IMR-90 (cell line): ENCODE measurements at regions not wholly inside any gene's neighbourhood (a gene's known extent, or its start where the extent isn't known, plus 50 kb on each side); places are given as distances from the start of the nearest gene placed in this dataset.

Source experiments
- ATAC-seq: fragments of 200-7000 bp; cut with Tn5 transposase; 2 replicates; pipeline ENCODE4 v1.9.1; 2020; ENCODE audit warnings: low read depth, mild to moderate bottlenecking, moderate library complexity
- BruUV-seq: library from RNA; stranded (reverse); fragments of 400-500 nt; replicated peaks from 2 replicates; lab custom pipeline; 2021; lab: Mats Ljungman, UMichigan
- CTCF ChIA-PET: fragments of 300-600 bp; formaldehyde crosslinking; extraction: SDS; loops from one replicate; lab custom pipeline; 2021; ENCODE audit warnings: antibody characterized with exemption; lab: Yijun Ruan, JAX
- POLR2A ChIA-PET: fragments of 300-600 bp; sonication (Branson Sonifier 250); formaldehyde crosslinking; loops from one replicate; lab custom pipeline; 2022; ENCODE audit warnings: antibody characterized with exemption; ENCODE audit not compliant: unreplicated experiment; lab: Charles Lee
- DNase-seq: peaks from one replicate; pipeline ENCODE4 v3.0.0; 2013
- H2AFZ ChIP-seq: replicated peaks from 2 replicates; pipeline ENCODE3; 2013; ENCODE audit warnings: low read length, mild to moderate bottlenecking; ENCODE audit not compliant: poor library complexity
- H2AK5ac ChIP-seq: 2 replicates; pipeline ENCODE4 v1.6.1; 2013; ENCODE audit warnings: low read depth, low read length, inconsistent platforms
- H2AK9ac ChIP-seq: replicated peaks from 2 replicates; pipeline ENCODE3; 2013; ENCODE audit warnings: mild to moderate bottlenecking, low read depth, low read length, moderate library complexity; ENCODE audit not compliant: poor library complexity
- H2BK120ac ChIP-seq: 2 replicates; pipeline ENCODE4 v1.6.1; 2013; ENCODE audit warnings: low read depth, low read length, inconsistent platforms
- H2BK15ac ChIP-seq: 3 replicates; pipeline ENCODE4 v1.6.1; 2013; ENCODE audit warnings: low read depth, low read length, inconsistent platforms
- H2BK20ac ChIP-seq: 2 replicates; pipeline ENCODE4 v1.6.1; 2013; ENCODE audit warnings: low read depth, mild to moderate bottlenecking, inconsistent platforms, low read length, moderate library complexity
- H2BK5ac ChIP-seq: 2 replicates; pipeline ENCODE4 v1.6.1; 2013; ENCODE audit warnings: mild to moderate bottlenecking, low read depth, low read length, inconsistent platforms; ENCODE audit not compliant: poor library complexity, severe bottlenecking
- H3K14ac ChIP-seq: replicated peaks from 2 replicates; pipeline ENCODE4 v1.6.1; 2013; ENCODE audit warnings: low read depth, low read length, inconsistent platforms
- H3K18ac ChIP-seq: 2 replicates; pipeline ENCODE4 v1.6.1; 2013; ENCODE audit warnings: low read depth, low read length, control low read depth
- H3K23ac ChIP-seq: 2 replicates; pipeline ENCODE4 v1.6.1; 2013; ENCODE audit warnings: low read depth, low read length, inconsistent platforms
- H3K27ac ChIP-seq: 2 replicates; pipeline ENCODE4 v1.5.1; 2013; ENCODE audit warnings: mild to moderate bottlenecking, control low read depth, low read length; ENCODE audit not compliant: insufficient read depth
- H3K27me3 ChIP-seq: 2 replicates; pipeline ENCODE4 v1.6.1; 2013; ENCODE audit warnings: low read length; ENCODE audit not compliant: control insufficient read depth, insufficient read depth
- H3K36me3 ChIP-seq: 2 replicates; pipeline ENCODE4 v1.6.1; 2013; ENCODE audit warnings: low read length, mixed read lengths; ENCODE audit not compliant: control insufficient read depth, insufficient read depth
- H3K4ac ChIP-seq: 2 replicates; pipeline ENCODE4 v1.6.1; 2013; ENCODE audit warnings: low read depth, low read length, inconsistent platforms
- H3K4me1 ChIP-seq: 2 replicates; pipeline ENCODE4 v1.6.1; 2013; ENCODE audit warnings: low read length, mixed read lengths; ENCODE audit not compliant: control insufficient read depth, insufficient read depth
- H3K4me2 ChIP-seq: 2 replicates; pipeline ENCODE4 v1.6.1; 2013; ENCODE audit warnings: low read depth, mild to moderate bottlenecking, control low read depth, low read length, moderate library complexity
- H3K4me3 ChIP-seq: 2 replicates; pipeline ENCODE4 v1.5.1; 2013; ENCODE audit warnings: low read depth, mild to moderate bottlenecking, control low read depth, low read length, moderate library complexity; ENCODE audit not compliant: insufficient read depth
- H3K56ac ChIP-seq: 2 replicates; pipeline ENCODE4 v1.6.1; 2013; ENCODE audit warnings: low read length, inconsistent platforms; ENCODE audit not compliant: insufficient read depth; ENCODE audit errors: extremely low read depth
- H3K79me1 ChIP-seq, 2 experiments: 2 replicates each; pipeline ENCODE4 v1.6.1; 2013; ENCODE audit warnings: low read length in 2 of 2, inconsistent platforms in 1 of 2, low read depth in 1 of 2
- H3K9ac ChIP-seq: 2 replicates; pipeline ENCODE4 v1.6.1; 2013; ENCODE audit warnings: low read depth, low read length, control low read depth
- H3K9me1 ChIP-seq: 2 replicates; pipeline ENCODE4 v1.6.1; 2013; ENCODE audit warnings: low read length, inconsistent platforms; ENCODE audit not compliant: insufficient read depth
- H3K9me3 ChIP-seq: 2 replicates; pipeline ENCODE4 v1.6.1; 2013; ENCODE audit warnings: low read length; ENCODE audit not compliant: control insufficient read depth, insufficient read depth
- H4K20me1 ChIP-seq: 2 replicates; pipeline ENCODE4 v1.6.1; 2013; ENCODE audit warnings: low read length, inconsistent platforms; ENCODE audit not compliant: insufficient read depth
- H4K5ac ChIP-seq: 2 replicates; pipeline ENCODE4 v1.6.1; 2013; ENCODE audit warnings: mild to moderate bottlenecking, low read depth, low read length, control low read depth
- H4K8ac ChIP-seq, 2 experiments: 2 replicates each; pipeline ENCODE4 v1.6.1; 2013; ENCODE audit warnings: low read depth in 2 of 2, low read length in 2 of 2, control low read depth in 1 of 2, inconsistent platforms in 1 of 2
- H4K91ac ChIP-seq: 2 replicates; pipeline ENCODE4 v1.6.1; 2013; ENCODE audit warnings: low read depth, low read length, inconsistent platforms; ENCODE audit not compliant: insufficient read depth
- BHLHE40 ChIP-seq: fragments of 150-350 bp; IDR thresholded peaks from 2 replicates; pipeline ENCODE4 v1.6.1; 2016; ENCODE audit warnings: mild to moderate bottlenecking, low read depth, low read length
- WGBS, 2 experiments: methylation state at CpG; one replicate each; pipeline versions ENCODE4 v1.1.5 to v1.1.7; 2013; ENCODE audit warnings: missing lambda C conversion rate in 2 of 2; ENCODE audit not compliant: insufficient read length in 1 of 2; ENCODE audit errors: extremely low coverage in 2 of 2; 5-methylcytosine and 5-hydroxymethylcytosine counted together
- dilution Hi-C: fragments of 300-500 bp; cut with HindIII; formaldehyde crosslinking; loops from one replicate; pipeline ENCODE4 v1.14.3; 2018; ENCODE audit warnings: low sequenced_read_pairs; ENCODE audit not compliant: unreplicated experiment
- in situ Hi-C: fragments of 300-500 bp; cut with MboI; formaldehyde crosslinking; loops from 3 replicates; pipeline ENCODE4 v1.14.3; 2019; ENCODE audit warnings: low sequenced_read_pairs, inconsistent platforms, mixed read lengths
- intact Hi-C: fragments of 100-400 bp; cut with micrococcal nuclease; formaldehyde crosslinking; loops from 2 replicates; pipeline ENCODE4 v1.10.0; 2022
- TF ChIP-seq, protein P1 (sequence below): conservative IDR thresholded peaks from 2 replicates; pipeline ENCODE4 v1.5.1; 2012; ENCODE audit warnings: mild to moderate bottlenecking, low read depth, low read length, improper control_type of control experiment

DNA sequence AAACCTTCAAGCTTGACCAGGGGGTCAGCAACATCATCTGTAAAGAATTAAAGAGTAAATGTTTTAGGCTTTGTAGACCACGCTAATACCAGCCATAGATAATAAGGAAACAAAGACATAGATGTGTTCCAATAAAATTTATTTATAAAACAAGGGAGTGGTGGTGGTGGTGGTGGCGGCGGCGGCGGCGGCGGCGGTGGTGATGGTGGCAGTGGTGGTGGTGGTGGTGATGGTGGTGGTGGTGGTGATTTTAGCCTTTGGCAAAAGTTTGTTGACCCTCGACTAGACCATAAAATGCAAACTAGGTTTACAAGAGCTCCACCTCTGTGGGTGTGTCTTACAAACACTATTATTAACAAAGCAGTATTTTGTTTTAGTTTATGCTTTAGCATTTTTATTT, 222.3 kb upstream of the SPOCK3 start:
- TF ChIP-seq BHLHE40 = no peak
- TF ChIP-seq, protein P1, sequence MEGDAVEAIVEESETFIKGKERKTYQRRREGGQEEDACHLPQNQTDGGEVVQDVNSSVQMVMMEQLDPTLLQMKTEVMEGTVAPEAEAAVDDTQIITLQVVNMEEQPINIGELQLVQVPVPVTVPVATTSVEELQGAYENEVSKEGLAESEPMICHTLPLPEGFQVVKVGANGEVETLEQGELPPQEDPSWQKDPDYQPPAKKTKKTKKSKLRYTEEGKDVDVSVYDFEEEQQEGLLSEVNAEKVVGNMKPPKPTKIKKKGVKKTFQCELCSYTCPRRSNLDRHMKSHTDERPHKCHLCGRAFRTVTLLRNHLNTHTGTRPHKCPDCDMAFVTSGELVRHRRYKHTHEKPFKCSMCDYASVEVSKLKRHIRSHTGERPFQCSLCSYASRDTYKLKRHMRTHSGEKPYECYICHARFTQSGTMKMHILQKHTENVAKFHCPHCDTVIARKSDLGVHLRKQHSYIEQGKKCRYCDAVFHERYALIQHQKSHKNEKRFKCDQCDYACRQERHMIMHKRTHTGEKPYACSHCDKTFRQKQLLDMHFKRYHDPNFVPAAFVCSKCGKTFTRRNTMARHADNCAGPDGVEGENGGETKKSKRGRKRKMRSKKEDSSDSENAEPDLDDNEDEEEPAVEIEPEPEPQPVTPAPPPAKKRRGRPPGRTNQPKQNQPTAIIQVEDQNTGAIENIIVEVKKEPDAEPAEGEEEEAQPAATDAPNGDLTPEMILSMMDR = no peak
- H3K23ac ChIP-seq = no peak overlapping the region
- intact Hi-C loops (no loop called here), dilution Hi-C loops (no loop called here), in situ Hi-C loops (no loop called here)
- BruUV-seq = no TSS peak
- no peak overlapping the region for H2BK20ac ChIP-seq
- H2AK9ac ChIP-seq = no peak overlapping the region
- H3K27ac ChIP-seq = no peak overlapping the region
- no peak overlapping the region for H2AK5ac ChIP-seq
- no peak overlapping the region for H2BK120ac ChIP-seq
- H2AFZ ChIP-seq = no peak overlapping the region
- DNase-seq (no peak), ATAC-seq (no peak)
- H4K91ac ChIP-seq = no peak overlapping the region
- H3K27me3 ChIP-seq = no peaks in the 10 kb centered on the region
- H3K9me3 ChIP-seq = peaks cover 2% of the 10 kb centered on the region; the same call in 1 of the 2 replicates
- ChIA-PET POLR2A (no interaction called here), CTCF (no interaction called here)
- H3K4me3 ChIP-seq = no peak overlapping the region
- no peak overlapping the region for H2BK5ac ChIP-seq
- H4K8ac ChIP-seq = no peak overlapping the region
- H3K4ac ChIP-seq = no peak overlapping the region
- no peaks in the 10 kb centered on the region for H3K4me1 ChIP-seq
- no peak overlapping the region for H3K4me2 ChIP-seq
- H3K18ac ChIP-seq = no peak overlapping the region
- H4K5ac ChIP-seq = no peak overlapping the region
- no peaks in the 10 kb centered on the region for H3K79me1 ChIP-seq
- H4K20me1 ChIP-seq = no peaks in the 10 kb centered on the region
- no peaks in the 10 kb centered on the region for H3K36me3 ChIP-seq
- H3K9ac ChIP-seq = no peak overlapping the region
- no CpG with 5 or more reads among the region's 9 CpGs for WGBS, 2 experiments
- no peak overlapping the region for H3K14ac ChIP-seq
- no peak overlapping the region for H3K56ac ChIP-seq
- no peaks in the 10 kb centered on the region for H3K9me1 ChIP-seq
- no peak overlapping the region for H2BK15ac ChIP-seq
